Pulmonary artery endothelial cell (primary cell): ENCODE measurements at regions not wholly inside any gene's neighbourhood (a gene's known extent, or its start where the extent isn't known, plus 50 kb on each side); places are given as distances from the start of the nearest gene placed in this dataset.

Source experiments
- DNase-seq: peaks from one replicate; pipeline ENCODE4 v3.0.0-alpha.2; 2011; ENCODE audit warnings: low read depth, low spot score

DNA sequence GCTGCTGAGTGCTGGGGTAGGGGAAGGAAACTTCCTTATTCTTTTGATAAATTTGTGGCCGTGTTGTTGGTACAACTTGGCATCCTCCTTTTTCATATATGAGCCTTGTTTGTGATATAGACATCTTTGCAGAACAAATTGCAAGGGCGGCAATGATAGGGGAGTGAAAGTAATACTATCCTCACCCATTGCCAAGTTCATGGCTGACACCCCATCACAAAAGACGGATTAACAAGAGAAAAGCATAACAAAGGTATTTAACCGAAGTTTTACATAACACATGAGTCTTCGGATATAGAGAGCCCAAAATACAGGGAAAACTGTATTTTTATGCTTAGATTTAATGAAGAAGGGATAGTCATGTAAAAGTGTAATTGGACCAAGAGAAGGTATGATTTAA lies 86.3 kb upstream of the TMPRSS2 start:
- DNase-seq = no peak

GRCh38 chr21:41593760-41594138 lies 85.8 kb upstream of the TMPRSS2 start:
- no peak for DNase-seq

GRCh38 chr21:41593051-41593759 lies 85.2 kb upstream of the TMPRSS2 start:
- DNase-seq = no peak

DNA sequence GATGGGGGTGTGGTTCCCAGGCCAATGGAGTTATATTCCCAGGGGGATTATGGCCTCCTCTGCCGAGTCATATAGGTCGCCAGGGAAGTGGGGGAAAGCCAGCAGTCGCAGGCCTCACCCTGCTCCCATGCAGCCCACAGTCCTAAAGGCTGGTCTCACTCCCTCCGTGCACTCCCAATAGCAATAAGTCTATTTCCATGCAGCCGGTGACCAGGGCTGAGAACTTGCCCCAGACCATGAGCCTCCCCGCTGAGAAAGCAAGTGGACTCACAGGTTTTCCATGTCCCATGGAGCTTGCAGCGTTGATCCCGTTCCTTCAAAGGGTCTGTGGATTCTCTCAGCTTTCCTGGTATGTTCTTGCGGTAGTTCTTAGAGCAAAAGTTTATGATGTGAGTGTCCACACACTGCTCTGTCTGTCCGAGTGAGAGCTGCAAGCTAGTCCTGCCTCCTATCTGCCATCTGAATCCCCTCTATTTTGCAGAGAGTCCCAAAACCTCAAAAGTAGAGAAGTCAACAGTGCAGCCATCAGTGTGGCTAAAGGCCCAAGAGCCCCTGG lies 81.7 kb upstream of the TMPRSS2 start:
- DNase-seq = no peak

DNA sequence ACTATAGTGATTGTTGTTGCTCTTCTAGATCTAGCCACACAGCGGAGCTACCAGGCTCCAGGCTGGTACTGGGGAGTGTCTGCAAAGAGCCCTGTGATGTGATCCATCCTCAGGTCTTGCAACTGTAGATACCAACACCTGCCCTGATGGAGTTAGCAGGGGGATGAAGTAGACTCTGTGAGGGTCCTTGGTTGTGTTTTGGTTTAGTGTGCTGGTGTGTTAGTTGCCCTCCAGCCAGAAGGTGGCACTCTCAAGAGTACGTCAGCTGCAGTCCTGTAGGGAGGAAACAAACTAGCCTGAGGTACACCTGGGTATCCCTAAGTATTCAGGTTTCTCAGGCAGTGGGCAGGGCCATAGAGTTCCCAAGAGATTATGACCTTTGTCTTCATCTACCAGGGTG lies 81.2 kb upstream of the TMPRSS2 start:
- DNase-seq = no peak

- DNase-seq = no peak
These were observed 77.4 kb upstream of the TMPRSS2 start for GRCh38 chr21:41585199-41585994.

DNA sequence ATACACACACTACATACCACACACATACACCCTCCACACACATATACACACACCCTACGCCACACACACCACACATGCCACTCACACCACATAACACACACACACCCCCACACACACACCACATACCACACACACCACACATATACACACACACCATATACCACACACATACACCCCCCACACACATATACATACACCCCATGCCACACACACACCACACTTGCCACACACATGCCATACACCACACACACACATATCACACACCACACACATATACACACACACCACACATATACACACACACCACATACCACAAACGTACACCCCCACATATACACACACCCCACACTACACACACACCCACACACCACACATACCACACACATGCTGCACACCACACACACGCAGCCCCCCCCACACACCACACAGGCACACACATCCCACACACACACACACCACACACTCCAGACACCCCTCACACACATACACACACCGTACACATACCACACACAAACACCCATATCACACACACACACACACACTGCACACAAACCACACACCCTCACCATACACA lies 76.7 kb upstream of the TMPRSS2 start:
- no peak for DNase-seq

- DNase-seq = no peak
These were observed 75.4 kb upstream of the TMPRSS2 start for GRCh38 chr21:41583274-41583790.

- no peak for DNase-seq
These were observed 74.9 kb upstream of the TMPRSS2 start for GRCh38 chr21:41582866-41583265.

- DNase-seq = no peak
These were observed 74.4 kb upstream of the TMPRSS2 start for GRCh38 chr21:41582298-41582840.

DNA sequence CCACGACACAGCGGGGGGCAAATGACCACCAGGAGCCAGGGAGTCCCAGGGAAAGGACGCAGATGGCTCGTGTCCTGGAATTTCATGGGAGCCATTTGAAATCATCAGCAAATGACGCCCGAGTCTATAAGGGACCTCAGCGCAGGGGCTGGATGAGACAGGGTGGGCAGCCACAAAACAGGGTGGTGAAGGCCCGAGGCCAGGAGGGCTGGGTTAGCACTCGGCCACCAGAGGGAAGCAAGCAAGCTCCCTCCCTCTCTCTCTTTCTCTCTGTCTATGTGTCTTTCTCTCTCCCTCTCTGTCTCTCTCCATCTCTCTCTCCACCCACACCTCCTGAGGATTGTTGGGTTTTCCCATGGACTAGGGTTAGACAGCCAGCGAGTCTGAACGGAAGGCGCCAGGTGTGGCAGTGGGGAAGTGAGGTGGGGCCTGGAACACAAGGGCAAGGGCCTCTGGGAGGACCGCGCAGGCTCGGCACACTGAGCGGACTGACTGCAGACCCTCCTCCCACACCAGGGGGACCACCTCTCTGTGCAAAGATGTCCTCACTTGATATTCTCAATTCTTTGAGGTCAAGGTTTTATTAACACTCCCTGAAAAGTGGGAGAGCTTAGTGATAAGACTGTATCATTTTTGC lies 73.8 kb upstream of the TMPRSS2 start:
- no peak for DNase-seq

- DNase-seq = no peak
These were observed 73.0 kb upstream of the TMPRSS2 start for GRCh38 chr21:41580758-41581554.

DNA sequence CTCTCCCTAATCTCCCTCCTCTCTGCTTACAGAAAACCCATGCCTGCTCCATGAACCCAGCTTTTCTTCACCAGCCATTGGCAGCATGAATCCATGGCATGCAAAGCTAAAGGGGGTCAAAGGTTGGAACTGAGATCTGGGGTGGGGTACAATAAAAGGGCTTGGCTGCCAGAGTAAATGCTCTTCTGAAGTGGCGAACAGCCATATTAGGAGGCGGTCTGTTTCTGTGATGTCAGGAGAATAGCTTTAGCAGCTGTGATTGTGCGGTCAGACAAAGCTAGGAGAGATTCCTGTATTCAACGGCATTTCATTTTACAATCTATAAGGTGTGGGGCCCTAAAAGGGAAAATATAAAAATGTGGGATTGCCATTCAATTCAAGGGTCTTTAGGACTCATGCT lies 71.7 kb upstream of the TMPRSS2 start:
- DNase-seq = no peak

DNA sequence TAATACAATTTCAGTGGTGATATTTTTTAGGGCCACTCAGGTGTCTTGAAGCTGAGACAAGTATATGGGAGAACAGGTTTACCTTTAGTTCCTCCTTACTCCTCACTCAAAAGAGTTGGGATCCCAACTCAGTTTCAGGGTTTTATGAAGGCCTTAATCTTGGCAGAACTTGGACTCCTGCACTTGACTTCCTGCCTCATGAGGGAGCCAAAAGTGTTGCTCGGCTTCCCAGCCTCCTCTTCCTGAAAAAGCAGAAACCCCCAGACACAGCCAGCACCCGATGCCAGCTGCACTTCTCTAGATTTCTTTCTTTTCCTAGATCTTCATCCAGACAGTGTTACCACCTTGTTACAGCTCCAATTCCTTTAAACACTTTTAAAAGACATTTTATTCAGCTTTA lies 70.8 kb upstream of the TMPRSS2 start:
- no peak for DNase-seq

DNA sequence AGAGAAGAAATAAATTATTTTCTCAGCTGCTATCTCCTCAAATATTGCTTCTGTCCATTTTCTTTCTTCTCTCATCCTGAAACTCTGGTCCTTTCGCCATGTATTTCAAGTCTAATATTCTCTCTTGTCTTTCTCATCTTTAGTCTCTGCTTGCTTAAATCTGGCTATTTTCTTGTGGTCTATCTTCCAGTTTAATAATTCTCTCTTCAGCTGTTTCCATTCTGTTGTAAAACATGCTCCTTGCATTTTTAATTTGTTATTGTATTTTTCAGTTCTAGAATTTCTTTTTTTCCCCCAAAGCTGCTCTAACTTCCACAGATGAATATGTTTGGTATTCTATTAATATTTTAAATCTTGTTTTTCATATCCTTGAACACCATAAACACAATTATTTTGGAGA lies 70.1 kb upstream of the TMPRSS2 start:
- no peak for DNase-seq

- no peak for DNase-seq
These were observed 68.2 kb upstream of the TMPRSS2 start for GRCh38 chr21:41576013-41576615.

- no peak for DNase-seq
These were observed 66.1 kb upstream of the TMPRSS2 start for GRCh38 chr21:41573902-41574690.

DNA sequence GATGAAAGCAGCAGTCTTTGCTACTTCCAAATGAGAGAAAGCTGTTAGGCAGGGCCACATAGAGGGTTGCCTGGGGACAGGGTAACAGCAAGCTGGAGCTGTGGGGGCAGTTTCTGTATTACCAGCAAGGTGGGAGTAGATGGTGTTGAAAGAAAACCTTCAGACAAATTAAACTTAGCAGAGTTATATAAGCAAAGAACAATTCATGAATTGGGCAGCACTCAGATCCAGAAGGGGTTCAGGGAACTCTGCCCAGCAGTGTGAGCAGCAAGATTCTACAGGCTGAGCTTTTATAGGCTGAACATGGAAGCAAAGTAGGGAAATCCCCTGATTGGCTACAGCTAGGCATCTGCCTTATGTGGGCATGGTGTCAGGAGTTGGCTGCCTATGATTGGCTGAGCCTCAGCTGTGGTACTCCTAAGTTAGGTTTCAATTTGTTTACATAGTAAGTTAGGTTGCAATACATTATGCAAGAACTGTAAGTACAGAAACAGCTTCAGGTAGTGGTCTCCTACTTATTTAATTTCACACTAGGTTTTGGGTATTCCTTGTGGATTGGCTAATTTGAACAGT lies 64.1 kb upstream of the TMPRSS2 start:
- DNase-seq = no peak

DNA sequence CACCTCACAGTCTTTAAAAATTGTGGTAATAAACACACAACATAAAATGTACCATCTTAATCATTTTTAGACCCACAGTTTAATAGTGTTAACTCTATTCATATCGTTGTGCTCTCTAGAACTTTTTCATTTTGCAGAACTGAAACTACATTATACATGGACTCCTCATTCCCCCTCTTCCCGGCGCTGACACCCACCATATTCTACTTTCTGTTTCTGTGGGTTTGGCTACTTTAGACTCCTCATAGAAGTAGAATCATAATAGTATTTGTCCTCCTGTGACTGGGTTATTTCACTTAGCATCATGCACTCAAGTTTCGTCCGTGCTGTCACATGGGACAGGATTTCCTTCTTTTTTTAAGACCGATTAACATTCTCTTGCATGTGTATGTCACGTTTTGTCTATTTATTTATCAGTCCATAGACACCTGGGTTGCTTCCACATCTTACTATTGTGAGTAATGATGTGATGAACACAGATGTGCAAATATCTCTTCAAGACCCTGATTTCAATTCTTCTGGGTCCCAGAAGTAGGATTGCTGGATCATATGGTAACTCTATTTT lies 62.9 kb upstream of the TMPRSS2 start:
- DNase-seq = no peak
